HepG2 (cell line): ENCODE measurements at regions not wholly inside any gene's neighbourhood (a gene's known extent, or its start where the extent isn't known, plus 50 kb on each side); places are given as distances from the start of the nearest gene placed in this dataset.

ENCODE experiments used
- ATAC-seq: fragments of 200-7000 bp; cut with Tn5 transposase; 3 replicates; pipeline ENCODE4 v1.9.1; 2020; ENCODE audit warnings: mild to moderate bottlenecking, moderate library complexity
- BruUV-seq: library from RNA; stranded (reverse); fragments of 400-500 nt; replicated peaks from 2 replicates; lab custom pipeline; 2021; lab: Mats Ljungman, UMichigan
- CTCF ChIA-PET: fragments of 300-600 bp; formaldehyde crosslinking; extraction: SDS; loops from one replicate; lab custom pipeline; 2021; ENCODE audit warnings: low total read pairs, inconsistent platforms, low intra/inter-chr PET ratio; lab: Yijun Ruan, JAX
- POLR2A ChIA-PET: fragments of 350-600 bp; sonication (Branson Sonifier 250); formaldehyde crosslinking; loops from one replicate; lab custom pipeline; 2020; ENCODE audit warnings: antibody characterized with exemption, inconsistent platforms; lab: Yijun Ruan, JAX
- DNase-seq: peaks from one replicate; pipeline ENCODE4 v3.0.0-alpha.2; 2015; ENCODE audit warnings: low spot score
- FAIRE-seq: peaks from 3 replicates; lab custom pipeline; 2011; peaks lifted over from hg19 to GRCh38; lab: Jason Lieb, UNC
- H2AFZ ChIP-seq: one replicate; pipeline ENCODE4 v1.6.1; 2011; ENCODE audit warnings: low read length, inconsistent platforms
- H3K27ac ChIP-seq: fragments of 300-600 bp; 3 replicates; pipeline ENCODE4 v1.8.0; 2011; ENCODE audit warnings: mixed run types, mild to moderate bottlenecking, mixed read lengths, low read length, inconsistent platforms; ENCODE audit not compliant: insufficient read depth; ENCODE audit errors: extremely low read length
- H3K27me3 ChIP-seq, 2 experiments: fragments of 200-600 bp in 1 of 2; 2 replicates in 1 of 2; 3 replicates in 1 of 2; pipeline versions ENCODE4 v1.6.0 to v1.8.0; 2011; ENCODE audit warnings: low read length in 2 of 2, mild to moderate bottlenecking in 2 of 2, moderate library complexity in 2 of 2, inconsistent platforms in 1 of 2; ENCODE audit not compliant: insufficient read depth in 2 of 2, control insufficient read depth in 1 of 2
- H3K36me3 ChIP-seq, 2 experiments: fragments of 200-600 bp in 1 of 2; replicated peaks in 1 of 2; 2 replicates in 1 of 2; 3 replicates in 1 of 2; pipeline versions ENCODE4 v1.5.1 to v1.8.0; 2011; ENCODE audit warnings: low read length in 2 of 2, inconsistent platforms in 1 of 2; ENCODE audit not compliant: insufficient read depth in 2 of 2, control insufficient read depth in 1 of 2
- H3K4me1 ChIP-seq: 2 replicates; pipeline ENCODE4 v1.5.1; 2012; ENCODE audit warnings: low read length, inconsistent platforms; ENCODE audit not compliant: insufficient read depth
- H3K4me2 ChIP-seq: 2 replicates; pipeline ENCODE4 v1.6.0; 2011; ENCODE audit warnings: low read depth, low read length, inconsistent platforms
- H3K4me3 ChIP-seq, 3 experiments: fragments of 200-600 bp in 1 of 3; sonication (generic), shearing (Covaris generic) in 1 of 3; replicated peaks in 1 of 3; 2 replicates each; pipeline ENCODE4 v1.5.1; 2011 to 2016; ENCODE audit warnings: low read length in 3 of 3, inconsistent platforms in 2 of 3, low read depth in 2 of 3, mild to moderate bottlenecking in 2 of 3, control low read depth in 1 of 3, mixed read lengths in 1 of 3; ENCODE audit not compliant: insufficient read depth in 1 of 3
- H3K79me2 ChIP-seq: one replicate; pipeline ENCODE4 v1.6.1; 2011; ENCODE audit warnings: low read length, inconsistent platforms; ENCODE audit not compliant: insufficient read depth
- H3K9ac ChIP-seq: 2 replicates; pipeline ENCODE4 v1.6.0; 2011; ENCODE audit warnings: mild to moderate bottlenecking, low read depth, low read length, inconsistent platforms; ENCODE audit not compliant: insufficient read depth
- H3K9me3 ChIP-seq: 2 replicates; pipeline ENCODE4 v1.5.1; 2012; ENCODE audit warnings: mild to moderate bottlenecking, low read length
- H4K20me1 ChIP-seq: 2 replicates; pipeline ENCODE4 v1.6.0; 2011; ENCODE audit warnings: inconsistent platforms, mild to moderate bottlenecking, low read length, moderate library complexity; ENCODE audit not compliant: insufficient read depth
- CHCHD3 ChIP-seq: sonication (generic); formaldehyde crosslinking; IDR thresholded peaks from 2 replicates; pipeline ENCODE4 v1.8.0; 2022; ENCODE audit warnings: mild to moderate bottlenecking, missing genetic modification reagents, moderate library complexity
- MED8 ChIP-seq: sonication (generic); formaldehyde crosslinking; IDR thresholded peaks from 2 replicates; pipeline ENCODE4 v1.8.1; 2023; ENCODE audit warnings: mild to moderate bottlenecking, missing genetic modification reagents; ENCODE audit not compliant: insufficient replicate concordance
- ZNF329 ChIP-seq: sonication (generic); formaldehyde crosslinking; IDR thresholded peaks from 2 replicates; pipeline ENCODE4 v1.9.0; 2021; ENCODE audit warnings: low read depth, mild to moderate bottlenecking, missing genetic modification reagents
- WGBS: methylation state at CpG from one replicate; pipeline ENCODE4 v1.1.6; 2017; ENCODE audit warnings: low lambda C conversion rate; 5-methylcytosine and 5-hydroxymethylcytosine counted together
- in situ Hi-C: cut with HindIII; loops from 2 replicates; pipeline ENCODE4 v1.10.0; 2017; ENCODE audit warnings: low pct_unique_long_range_greater_than_20kb; ENCODE audit not compliant: extremely low pct_ligation_motif_present
- intact Hi-C: fragments of 100-400 bp; cut with micrococcal nuclease; formaldehyde crosslinking; loops from one replicate; pipeline ENCODE4 v1.10.0; 2022; ENCODE audit not compliant: unreplicated experiment
- TF ChIP-seq, protein P1 (sequence below): sonication (generic); formaldehyde crosslinking; IDR thresholded peaks from 2 replicates; pipeline ENCODE4 v1.5.0; 2020; ENCODE audit warnings: mild to moderate bottlenecking, missing genetic modification reagents, borderline replicate concordance
- TF ChIP-seq, protein P2 (sequence below), 2 experiments: sonication (generic) in 1 of 2; formaldehyde crosslinking in 1 of 2; IDR thresholded peaks; 2 replicates each; pipeline versions ENCODE4 v1.4.0 to v1.6.1; 2018 to 2020; ENCODE audit warnings: missing genetic modification reagents in 2 of 2, borderline replicate concordance in 1 of 2, low read depth in 1 of 2, mild to moderate bottlenecking in 1 of 2, missing biosample characterization in 1 of 2
- TF ChIP-seq, protein P3 (sequence below), 2 experiments: fragments of 450-650 bp in 1 of 2; sonication (generic) in 1 of 2; formaldehyde crosslinking; IDR thresholded peaks; 2 replicates each; pipeline versions ENCODE4 v1.5.0 to v1.8.0; 2020 to 2022; ENCODE audit warnings: mild to moderate bottlenecking in 1 of 2, missing genetic modification reagents in 1 of 2

DNA sequence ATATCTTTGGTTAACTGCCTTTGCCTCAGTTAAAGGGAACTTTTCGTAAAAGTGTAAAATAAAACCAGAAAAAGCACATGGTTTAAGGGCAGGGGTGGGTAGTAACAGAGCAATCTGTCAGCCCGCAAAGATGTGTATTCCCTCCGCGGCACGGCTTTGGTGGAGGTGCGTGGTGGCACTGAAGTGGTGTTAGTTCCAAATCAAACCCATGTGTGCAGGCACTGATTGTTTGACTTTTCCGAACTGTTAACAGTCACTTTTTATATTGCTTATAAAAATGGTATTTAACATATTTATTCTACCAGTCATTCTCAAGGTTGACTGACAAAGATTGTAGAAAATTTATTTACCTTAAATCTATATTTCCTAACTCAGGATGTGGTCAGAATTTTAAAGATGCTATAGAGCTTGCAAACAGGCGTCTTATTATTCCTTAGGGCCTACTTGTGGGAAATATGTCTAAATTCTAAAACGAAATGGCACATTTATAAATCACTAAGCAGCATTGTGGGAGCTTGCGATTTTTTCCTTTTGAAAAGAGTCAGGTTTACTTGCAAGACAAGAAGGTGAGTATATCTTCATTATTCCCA is 272.7 kb upstream of the PCDH18 start (continued):
- TF ChIP-seq, protein P1, sequence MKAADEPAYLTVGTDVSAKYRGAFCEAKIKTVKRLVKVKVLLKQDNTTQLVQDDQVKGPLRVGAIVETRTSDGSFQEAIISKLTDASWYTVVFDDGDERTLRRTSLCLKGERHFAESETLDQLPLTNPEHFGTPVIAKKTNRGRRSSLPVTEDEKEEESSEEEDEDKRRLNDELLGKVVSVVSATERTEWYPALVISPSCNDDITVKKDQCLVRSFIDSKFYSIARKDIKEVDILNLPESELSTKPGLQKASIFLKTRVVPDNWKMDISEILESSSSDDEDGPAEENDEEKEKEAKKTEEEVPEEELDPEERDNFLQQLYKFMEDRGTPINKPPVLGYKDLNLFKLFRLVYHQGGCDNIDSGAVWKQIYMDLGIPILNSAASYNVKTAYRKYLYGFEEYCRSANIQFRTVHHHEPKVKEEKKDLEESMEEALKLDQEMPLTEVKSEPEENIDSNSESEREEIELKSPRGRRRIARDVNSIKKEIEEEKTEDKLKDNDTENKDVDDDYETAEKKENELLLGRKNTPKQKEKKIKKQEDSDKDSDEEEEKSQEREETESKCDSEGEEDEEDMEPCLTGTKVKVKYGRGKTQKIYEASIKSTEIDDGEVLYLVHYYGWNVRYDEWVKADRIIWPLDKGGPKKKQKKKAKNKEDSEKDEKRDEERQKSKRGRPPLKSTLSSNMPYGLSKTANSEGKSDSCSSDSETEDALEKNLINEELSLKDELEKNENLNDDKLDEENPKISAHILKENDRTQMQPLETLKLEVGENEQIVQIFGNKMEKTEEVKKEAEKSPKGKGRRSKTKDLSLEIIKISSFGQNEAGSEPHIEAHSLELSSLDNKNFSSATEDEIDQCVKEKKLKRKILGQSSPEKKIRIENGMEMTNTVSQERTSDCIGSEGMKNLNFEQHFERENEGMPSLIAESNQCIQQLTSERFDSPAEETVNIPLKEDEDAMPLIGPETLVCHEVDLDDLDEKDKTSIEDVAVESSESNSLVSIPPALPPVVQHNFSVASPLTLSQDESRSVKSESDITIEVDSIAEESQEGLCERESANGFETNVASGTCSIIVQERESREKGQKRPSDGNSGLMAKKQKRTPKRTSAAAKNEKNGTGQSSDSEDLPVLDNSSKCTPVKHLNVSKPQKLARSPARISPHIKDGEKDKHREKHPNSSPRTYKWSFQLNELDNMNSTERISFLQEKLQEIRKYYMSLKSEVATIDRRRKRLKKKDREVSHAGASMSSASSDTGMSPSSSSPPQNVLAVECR = no peak
- TF ChIP-seq, protein P2, sequence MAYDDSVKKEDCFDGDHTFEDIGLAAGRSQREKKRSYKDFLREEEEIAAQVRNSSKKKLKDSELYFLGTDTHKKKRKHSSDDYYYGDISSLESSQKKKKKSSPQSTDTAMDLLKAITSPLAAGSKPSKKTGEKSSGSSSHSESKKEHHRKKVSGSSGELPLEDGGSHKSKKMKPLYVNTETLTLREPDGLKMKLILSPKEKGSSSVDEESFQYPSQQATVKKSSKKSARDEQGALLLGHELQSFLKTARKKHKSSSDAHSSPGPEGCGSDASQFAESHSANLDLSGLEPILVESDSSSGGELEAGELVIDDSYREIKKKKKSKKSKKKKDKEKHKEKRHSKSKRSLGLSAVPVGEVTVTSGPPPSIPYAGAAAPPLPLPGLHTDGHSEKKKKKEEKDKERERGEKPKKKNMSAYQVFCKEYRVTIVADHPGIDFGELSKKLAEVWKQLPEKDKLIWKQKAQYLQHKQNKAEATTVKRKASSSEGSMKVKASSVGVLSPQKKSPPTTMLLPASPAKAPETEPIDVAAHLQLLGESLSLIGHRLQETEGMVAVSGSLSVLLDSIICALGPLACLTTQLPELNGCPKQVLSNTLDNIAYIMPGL (CRISPR knock-in tag; IDR thresholded peaks at IDR 0.05; ENCODE audit: borderline replicate concordance in 1 of 2, low read depth in 1 of 2) = no peak
- TF ChIP-seq ZNF329 = no peak

DNA sequence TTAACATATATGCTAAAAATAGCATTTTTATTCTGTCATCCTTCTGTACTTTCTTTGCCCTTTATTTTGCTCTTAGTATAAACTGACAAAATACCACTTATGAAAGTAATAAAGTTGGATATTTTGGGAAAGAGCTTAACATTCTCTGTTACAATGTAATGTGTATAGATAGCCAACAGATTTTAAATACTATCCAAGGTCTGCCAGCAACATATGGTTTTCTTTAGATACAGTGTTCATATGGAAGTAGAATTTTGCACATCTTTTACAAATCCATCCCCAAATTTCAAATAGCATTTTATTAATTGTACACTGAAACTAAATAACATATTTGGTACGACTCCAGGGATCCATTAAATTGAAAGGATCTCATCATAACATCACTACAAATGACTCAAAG is 268.6 kb upstream of the PCDH18 start:
- Histone ChIP-seq H2AFZ (no peak overlapping the region), H3K9ac (no peak overlapping the region), H3K4me1 (no peaks in the 10 kb centered on the region), H3K4me3 (no peak overlapping the region), H3K79me2 (no peaks in the 10 kb centered on the region), H3K36me3 (no peaks in the 10 kb centered on the region), H3K27ac (no peak overlapping the region), H3K4me2 (no peak overlapping the region), H3K27me3 (no peaks in the 10 kb centered on the region), H4K20me1 (no peaks in the 10 kb centered on the region), H3K9me3 (no peaks in the 10 kb centered on the region)
- ChIA-PET CTCF (no interaction called here), POLR2A (no interaction called here)
- DNase-seq (no peak), FAIRE-seq (no peak), ATAC-seq (no peak)
- TF ChIP-seq MED8 (CRISPR knock-in tag) = no peak
- TF ChIP-seq, protein P3, sequence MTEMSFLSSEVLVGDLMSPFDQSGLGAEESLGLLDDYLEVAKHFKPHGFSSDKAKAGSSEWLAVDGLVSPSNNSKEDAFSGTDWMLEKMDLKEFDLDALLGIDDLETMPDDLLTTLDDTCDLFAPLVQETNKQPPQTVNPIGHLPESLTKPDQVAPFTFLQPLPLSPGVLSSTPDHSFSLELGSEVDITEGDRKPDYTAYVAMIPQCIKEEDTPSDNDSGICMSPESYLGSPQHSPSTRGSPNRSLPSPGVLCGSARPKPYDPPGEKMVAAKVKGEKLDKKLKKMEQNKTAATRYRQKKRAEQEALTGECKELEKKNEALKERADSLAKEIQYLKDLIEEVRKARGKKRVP (CRISPR knock-in tag; IDR thresholded peaks at IDR 0.05) = no peak
- no peak for TF ChIP-seq CHCHD3 (CRISPR knock-in tag)
- BruUV-seq = no TSS peak
- WGBS = 2% methylated on average over 1 of the region's 1 CpG
- intact Hi-C loops = no loop called here
- in situ Hi-C loops = loop anchor here (25.0 kb wide), 1 partner anchor 886 kb away; no protein-coding TSS in a partner anchor
